G401 (cell line): ENCODE measurements at regions not wholly inside any gene's neighbourhood (a gene's known extent, or its start where the extent isn't known, plus 50 kb on each side); places are given as distances from the start of the nearest gene placed in this dataset.

ENCODE experiments used
- DNase-seq: peaks from one replicate; pipeline ENCODE4 v3.0.0-alpha.2; 2015; ENCODE audit warnings: low spot score
- in situ Hi-C: cut with HindIII; loops from 2 replicates; pipeline ENCODE4 v1.10.0; 2016; ENCODE audit warnings: low sequenced_read_pairs, mixed read lengths

- in situ Hi-C loops: no loop called here
- DNase-seq: no peak
Measured at GRCh38 chr2:40558761-40559160, 106.9 kb upstream of the SLC8A1 start.

DNA sequence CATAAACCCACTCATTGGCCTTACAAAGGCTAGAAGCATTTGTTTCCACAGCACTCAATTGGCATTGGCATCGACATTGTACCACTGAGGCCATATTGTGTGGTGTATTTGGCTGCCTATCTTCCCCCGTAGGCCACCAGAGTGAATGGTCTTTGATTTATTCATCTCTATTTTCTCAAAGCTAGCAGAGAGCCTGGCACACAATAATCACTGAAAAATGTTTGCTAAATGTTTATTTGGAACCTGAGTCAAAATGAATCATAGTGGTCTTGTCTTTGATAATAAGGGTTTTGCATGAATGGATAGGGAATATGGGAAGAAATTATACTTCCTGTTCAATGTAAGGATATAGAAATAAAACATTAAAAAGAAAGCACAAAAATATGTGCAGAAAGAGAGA lies 107.3 kb upstream of the SLC8A1 start:
- no peak for DNase-seq
- in situ Hi-C loops: no loop called here

DNA sequence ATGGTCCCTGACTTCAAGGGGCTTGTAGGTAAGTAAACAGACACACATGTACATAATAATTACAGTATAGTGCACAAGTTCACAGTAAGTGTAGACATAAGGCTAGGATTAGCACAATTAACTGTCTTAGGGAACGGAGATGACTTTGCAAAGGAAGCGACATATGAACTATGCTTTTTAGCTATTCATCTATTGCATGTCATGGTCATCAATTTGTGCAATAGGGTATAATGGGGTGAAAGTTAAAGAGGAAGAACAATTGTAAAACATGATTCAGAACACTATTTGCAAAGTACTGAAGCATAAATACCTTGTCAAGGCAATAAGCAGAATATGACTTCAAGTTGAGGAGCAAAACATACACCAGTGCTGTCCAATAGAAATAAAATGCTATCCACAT lies 112.3 kb upstream of the SLC8A1 start:
- no peak for DNase-seq
- in situ Hi-C loops: no loop called here

GRCh38 chr2:40579247-40579646 lies 127.4 kb upstream of the SLC8A1 start:
- DNase-seq: no peak
- in situ Hi-C loops: no loop called here

GRCh38 chr2:40584432-40584831 lies 132.5 kb upstream of the SLC8A1 start:
- DNase-seq: no peak

GRCh38 chr2:40591774-40592173 lies 139.9 kb upstream of the SLC8A1 start:
- no peak for DNase-seq
- in situ Hi-C loops: no loop called here

More at GRCh38 chr2:40584432-40584831, 132.5 kb upstream of the SLC8A1 start:
- in situ Hi-C loops: no loop called here

GRCh38 chr2:40592218-40592617 lies 140.3 kb upstream of the SLC8A1 start:
- DNase-seq: no peak
- in situ Hi-C loops: no loop called here

- no peak for DNase-seq
- in situ Hi-C loops: no loop called here
Measured at GRCh38 chr2:40606862-40607261, 155.0 kb upstream of the SLC8A1 start.

DNA sequence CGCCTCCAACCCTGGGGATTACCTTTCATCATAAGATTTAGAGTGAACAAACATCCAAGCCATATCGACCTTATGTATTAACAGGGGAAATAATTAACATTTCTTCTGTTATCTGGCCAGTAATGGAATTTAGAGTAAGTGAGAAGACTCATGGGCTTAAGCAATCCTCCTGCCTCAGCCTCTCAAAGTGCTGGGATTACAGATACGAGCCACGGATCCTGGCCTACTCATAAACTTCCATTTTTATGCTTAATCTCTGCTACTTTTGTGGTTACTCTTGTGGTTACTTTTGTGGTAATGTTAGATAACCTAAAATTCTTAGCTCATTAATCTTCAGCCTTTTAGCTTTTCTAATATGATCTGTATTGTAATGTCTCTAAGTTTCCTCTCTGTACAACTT lies 159.3 kb upstream of the SLC8A1 start:
- no peak for DNase-seq
- in situ Hi-C loops: no loop called here

DNA sequence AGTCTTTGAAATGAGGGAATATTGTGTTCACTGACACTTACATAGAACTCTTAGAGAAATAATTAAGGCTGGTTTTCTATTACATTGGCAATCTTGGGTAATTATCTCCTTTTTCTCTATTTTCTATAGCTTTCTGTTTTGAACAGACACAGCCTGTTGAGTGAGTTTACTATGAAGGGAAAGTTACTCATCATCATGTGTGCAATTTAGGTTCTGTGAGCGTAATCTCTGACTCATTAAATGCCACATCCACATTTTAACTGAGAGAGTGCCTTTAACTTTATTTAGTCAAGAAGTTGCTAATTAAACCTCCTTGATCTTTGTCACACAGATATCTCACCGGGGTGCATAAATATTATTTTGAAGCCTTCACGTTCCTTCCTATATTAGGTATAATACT lies 174.0 kb upstream of the SLC8A1 start:
- no peak for DNase-seq
- in situ Hi-C loops: no loop called here

GRCh38 chr2:40628556-40628955 lies 176.7 kb upstream of the SLC8A1 start:
- no peak for DNase-seq
- in situ Hi-C loops: no loop called here

GRCh38 chr2:40629768-40630434 lies 178.0 kb upstream of the SLC8A1 start:
- no peak for DNase-seq
- in situ Hi-C loops: no loop called here

- no peak for DNase-seq
Measured at GRCh38 chr2:40639320-40639719, 187.4 kb upstream of the SLC8A1 start.

GRCh38 chr2:40642237-40642636 lies 190.3 kb upstream of the SLC8A1 start:
- DNase-seq: no peak
- in situ Hi-C loops: no loop called here

More at GRCh38 chr2:40639320-40639719, 187.4 kb upstream of the SLC8A1 start:
- in situ Hi-C loops: no loop called here

GRCh38 chr2:40642726-40643125 lies 190.8 kb upstream of the SLC8A1 start:
- no peak for DNase-seq

DNA sequence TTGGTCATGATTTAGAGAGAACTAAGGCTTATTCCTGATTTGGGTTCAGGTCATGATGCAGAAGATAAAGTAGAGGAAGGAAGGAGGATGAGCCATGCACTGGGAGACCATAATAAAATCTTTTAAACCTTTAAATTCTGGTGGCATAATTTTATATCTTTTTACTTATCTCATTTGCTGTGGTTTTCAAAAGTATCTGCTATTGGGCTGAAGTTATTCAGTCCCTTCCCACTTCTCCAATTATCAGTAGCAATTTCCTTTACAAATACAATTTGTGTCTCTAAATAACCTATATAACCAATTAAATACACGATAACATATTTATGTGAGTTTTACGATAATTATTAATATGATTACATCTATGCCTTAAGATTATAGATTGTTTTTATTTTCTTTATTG lies 194.8 kb upstream of the SLC8A1 start:
- DNase-seq: no peak
- in situ Hi-C loops: no loop called here

More at GRCh38 chr2:40642726-40643125, 190.8 kb upstream of the SLC8A1 start:
- in situ Hi-C loops: no loop called here

- in situ Hi-C loops: no loop called here
- no peak for DNase-seq
Measured at GRCh38 chr2:40652155-40652554, 200.3 kb upstream of the SLC8A1 start.

- no peak for DNase-seq
- in situ Hi-C loops: no loop called here
Measured at GRCh38 chr2:40653829-40654228, 201.9 kb upstream of the SLC8A1 start.

GRCh38 chr2:40654346-40654745 lies 202.5 kb upstream of the SLC8A1 start:
- DNase-seq: no peak
- in situ Hi-C loops: no loop called here

DNA sequence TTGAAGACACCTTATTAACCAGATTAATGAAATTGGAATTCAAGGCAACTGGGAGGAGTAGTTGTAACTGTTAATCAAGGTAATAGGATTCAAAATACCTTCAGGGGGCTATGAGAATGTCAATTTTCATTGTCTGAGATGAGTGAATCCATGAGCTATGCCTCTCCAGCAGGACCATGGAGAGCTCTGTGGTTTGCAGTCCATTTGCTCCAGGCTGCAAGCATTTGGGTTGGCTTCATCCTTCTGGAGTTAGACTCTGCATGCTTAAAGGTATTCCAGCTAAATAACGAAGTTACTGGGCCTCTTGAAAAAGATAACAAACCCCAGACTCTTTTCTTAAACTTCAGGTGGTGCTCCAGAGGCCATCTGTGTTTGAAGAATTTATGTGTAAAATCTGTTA lies 207.1 kb upstream of the SLC8A1 start:
- in situ Hi-C loops: no loop called here
- no peak for DNase-seq

DNA sequence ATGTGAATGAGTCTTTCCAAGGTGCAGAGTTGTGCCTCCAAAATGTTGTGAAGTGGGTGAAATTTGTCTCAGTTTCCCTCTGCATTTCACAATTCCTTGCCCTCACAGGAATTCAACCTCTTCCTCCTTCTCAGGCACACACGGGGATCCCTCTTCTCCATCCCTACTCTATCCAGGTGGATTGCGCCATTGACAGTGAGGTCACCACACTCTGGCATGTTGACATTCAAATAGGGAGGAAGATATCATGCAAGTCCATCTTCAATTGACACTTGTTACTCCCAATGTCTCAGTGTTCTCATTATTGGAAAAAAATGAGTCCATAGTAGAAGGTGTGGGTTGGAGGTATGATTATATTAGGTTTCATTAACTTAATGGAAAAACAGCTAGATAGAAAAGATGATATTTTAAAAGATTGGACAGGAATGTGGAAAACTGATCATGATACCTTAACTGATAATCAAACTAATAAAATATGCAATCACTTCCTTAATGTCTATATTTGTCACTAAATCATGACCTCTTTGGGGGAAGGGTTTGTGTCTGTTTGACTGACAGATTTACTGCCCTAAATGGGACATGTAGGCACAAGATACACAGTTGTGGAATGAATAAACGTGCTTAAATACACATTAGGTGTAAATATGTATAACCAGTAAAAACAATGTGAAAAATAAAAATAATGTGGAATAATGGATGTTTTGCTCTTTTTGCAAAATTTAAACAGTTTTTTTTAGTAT lies 213.8 kb upstream of the SLC8A1 start:
- in situ Hi-C loops: no loop called here
- DNase-seq: no peak
